Kidney epithelial cell (primary cell): ENCODE measurements at regions not wholly inside any gene's neighbourhood (a gene's known extent, or its start where the extent isn't known, plus 50 kb on each side); places are given as distances from the start of the nearest gene placed in this dataset.
A peak's percentile ranks its signal among the peaks of the same experiment; 100 is the strongest.

Experiments used
- DNase-seq: peaks from one replicate; pipeline ENCODE4 v3.0.0-alpha.2; 2010; ENCODE audit warnings: low read depth
- H3K27me3 ChIP-seq: 2 replicates; pipeline ENCODE4 v1.6.0; 2011; ENCODE audit warnings: low read length; ENCODE audit not compliant: control insufficient read depth, insufficient read depth
- H3K36me3 ChIP-seq: 2 replicates; pipeline ENCODE4 v1.5.1; 2011; ENCODE audit warnings: low read length; ENCODE audit not compliant: control insufficient read depth, insufficient read depth
- H3K4me3 ChIP-seq: 2 replicates; pipeline ENCODE4 v1.5.1; 2011; ENCODE audit warnings: low read depth, mild to moderate bottlenecking, control low read depth, low read length
- TF ChIP-seq, protein P1 (sequence below): IDR thresholded peaks from 2 replicates; pipeline ENCODE4 v1.5.1; 2011; ENCODE audit warnings: mild to moderate bottlenecking, moderate library complexity, low read length, control low read depth, inconsistent platforms; ENCODE audit not compliant: insufficient read depth, poor library complexity, severe bottlenecking

DNA sequence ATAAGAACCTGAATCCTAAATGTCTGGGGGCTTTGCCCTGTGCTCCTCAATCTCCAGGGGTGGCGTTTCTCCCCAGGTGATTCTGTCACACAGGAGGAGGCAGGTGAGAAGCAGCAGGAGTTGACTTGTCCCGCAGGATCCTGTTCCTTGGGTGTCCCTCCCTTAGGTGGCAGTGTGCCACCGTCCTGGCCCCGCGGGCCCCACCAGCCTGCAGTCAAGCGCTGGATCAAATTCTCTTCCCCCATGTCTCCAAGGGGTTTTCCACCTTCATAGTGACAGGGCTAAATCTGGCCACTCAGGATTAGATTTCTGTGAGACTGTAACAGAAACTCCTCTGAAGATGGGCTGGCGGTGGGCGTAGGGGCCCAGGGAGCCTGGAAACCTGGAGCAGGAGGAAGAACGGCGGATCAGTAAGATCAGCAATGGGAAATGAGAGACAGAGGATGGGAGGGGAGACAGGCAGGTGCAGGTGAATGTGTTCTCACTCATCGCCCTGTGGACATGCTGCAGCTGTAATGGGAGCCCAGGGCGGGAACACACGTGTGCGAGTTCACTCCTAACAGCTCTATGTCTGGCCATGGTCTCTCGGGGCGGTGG is 329.2 kb upstream of the COBL start:
- TF ChIP-seq, protein P1, sequence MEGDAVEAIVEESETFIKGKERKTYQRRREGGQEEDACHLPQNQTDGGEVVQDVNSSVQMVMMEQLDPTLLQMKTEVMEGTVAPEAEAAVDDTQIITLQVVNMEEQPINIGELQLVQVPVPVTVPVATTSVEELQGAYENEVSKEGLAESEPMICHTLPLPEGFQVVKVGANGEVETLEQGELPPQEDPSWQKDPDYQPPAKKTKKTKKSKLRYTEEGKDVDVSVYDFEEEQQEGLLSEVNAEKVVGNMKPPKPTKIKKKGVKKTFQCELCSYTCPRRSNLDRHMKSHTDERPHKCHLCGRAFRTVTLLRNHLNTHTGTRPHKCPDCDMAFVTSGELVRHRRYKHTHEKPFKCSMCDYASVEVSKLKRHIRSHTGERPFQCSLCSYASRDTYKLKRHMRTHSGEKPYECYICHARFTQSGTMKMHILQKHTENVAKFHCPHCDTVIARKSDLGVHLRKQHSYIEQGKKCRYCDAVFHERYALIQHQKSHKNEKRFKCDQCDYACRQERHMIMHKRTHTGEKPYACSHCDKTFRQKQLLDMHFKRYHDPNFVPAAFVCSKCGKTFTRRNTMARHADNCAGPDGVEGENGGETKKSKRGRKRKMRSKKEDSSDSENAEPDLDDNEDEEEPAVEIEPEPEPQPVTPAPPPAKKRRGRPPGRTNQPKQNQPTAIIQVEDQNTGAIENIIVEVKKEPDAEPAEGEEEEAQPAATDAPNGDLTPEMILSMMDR, result peak; percentile 4
- Histone ChIP-seq H3K4me3 (no peak overlapping the region), H3K27me3 (no peaks in the 10 kb centered on the region), H3K36me3 (no peaks in the 10 kb centered on the region)
- no peak for DNase-seq

DNA sequence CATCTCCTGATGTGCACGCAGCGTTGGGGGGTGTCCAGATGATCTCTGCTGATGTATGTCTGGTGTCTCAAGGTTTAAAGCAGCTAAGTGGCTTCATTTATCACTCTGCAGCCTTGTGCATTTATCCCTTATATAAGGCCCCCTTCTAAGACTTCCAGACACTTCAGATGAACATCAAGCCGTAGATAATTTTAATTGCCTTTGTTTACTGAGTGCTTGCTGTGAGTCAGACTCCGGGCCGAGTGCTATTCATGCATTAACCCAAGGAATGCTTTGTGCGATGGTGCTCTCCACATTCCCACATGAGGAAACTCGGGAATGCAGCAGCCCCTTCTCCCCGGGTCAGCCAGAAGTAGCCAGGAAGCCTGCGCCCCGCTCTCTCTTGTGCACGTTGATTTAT is 328.6 kb upstream of the COBL start:
- no peak overlapping the region for H3K4me3 ChIP-seq
- no peaks in the 10 kb centered on the region for H3K36me3 ChIP-seq
- TF ChIP-seq, protein P1, result no peak
- DNase-seq, result no peak
- H3K27me3 ChIP-seq, result no peaks in the 10 kb centered on the region

DNA sequence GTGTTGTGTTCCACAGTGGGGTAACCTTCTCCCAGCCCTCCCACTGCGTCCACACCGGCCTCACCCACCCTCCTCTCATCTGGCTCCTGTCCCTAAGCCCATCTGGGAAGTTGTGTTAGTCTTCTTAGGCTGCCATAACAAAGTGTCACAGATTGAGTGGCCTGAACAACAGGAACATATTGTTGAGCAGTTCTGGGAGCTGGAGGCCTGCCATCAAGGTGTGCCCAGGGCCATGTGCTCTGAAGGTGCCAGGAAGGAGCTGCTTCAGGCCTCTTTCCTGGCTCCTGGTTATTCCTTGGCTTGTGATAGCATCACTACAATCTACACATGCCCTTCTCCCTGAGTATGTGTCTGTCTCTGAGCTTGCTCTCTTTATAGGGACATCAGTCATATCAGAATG is 327.6 kb upstream of the COBL start:
- DNase-seq, result no peak
- Histone ChIP-seq H3K4me3 (no peak overlapping the region), H3K36me3 (no peaks in the 10 kb centered on the region), H3K27me3 (no peaks in the 10 kb centered on the region)
- TF ChIP-seq, protein P1, result no peak

DNA sequence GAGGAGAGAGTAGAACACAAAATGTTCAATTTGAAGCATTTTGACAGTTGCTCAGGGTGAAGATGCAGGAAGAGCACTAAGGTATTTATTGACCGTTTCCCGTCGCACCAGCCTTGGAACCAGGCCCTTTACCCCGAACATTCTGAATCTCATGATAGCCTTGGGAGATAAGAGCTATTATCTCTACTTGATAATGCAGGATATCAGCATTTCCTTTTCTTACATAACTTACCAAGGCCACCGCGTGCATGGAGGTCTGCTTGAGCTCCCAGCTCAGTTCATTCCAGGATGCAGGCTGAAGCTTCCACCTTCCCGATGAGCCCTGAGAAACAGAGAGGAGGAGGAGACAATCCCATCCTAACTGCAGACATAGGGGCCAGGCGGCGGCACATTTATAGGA is 324.2 kb upstream of the COBL start:
- no peaks in the 10 kb centered on the region for H3K36me3 ChIP-seq
- no peak overlapping the region for H3K4me3 ChIP-seq
- TF ChIP-seq, protein P1, result no peak
- no peaks in the 10 kb centered on the region for H3K27me3 ChIP-seq
- no peak for DNase-seq

DNA sequence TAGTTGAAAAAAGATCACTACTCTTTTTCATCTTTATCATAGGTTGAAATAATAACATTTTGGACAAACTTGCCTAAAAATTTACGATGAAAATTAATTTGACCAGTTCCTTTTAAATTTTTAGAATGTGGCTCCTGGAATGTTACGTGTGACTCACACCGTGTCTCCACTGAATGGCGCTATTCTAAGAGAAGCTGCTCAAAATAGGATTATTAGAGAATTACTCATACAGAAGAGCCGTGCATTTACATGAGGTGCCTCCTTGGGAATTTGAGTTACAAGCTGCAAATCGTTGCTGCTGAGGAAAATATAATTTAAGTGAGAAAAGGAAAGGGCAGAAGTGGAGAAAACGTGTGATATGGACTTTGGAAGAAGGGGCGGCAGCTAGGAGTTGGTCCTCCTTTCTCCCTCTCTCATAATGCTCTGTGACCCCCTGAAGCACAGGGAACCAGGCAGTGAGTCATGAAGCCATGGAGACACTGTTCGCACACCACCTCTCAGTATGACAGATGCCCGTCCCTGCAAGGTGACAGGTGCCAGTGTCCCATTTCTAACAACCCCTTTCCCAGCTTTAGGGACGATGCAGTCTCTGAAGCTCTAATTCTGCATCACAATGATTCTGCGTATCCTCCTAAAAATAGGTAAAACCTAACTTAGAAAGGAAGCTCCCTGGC is 323.2 kb upstream of the COBL start:
- TF ChIP-seq, protein P1, result no peak
- H3K36me3 ChIP-seq, result no peaks in the 10 kb centered on the region
- H3K27me3 ChIP-seq, result no peaks in the 10 kb centered on the region
- H3K4me3 ChIP-seq, result no peak overlapping the region
- DNase-seq, result no peak

DNA sequence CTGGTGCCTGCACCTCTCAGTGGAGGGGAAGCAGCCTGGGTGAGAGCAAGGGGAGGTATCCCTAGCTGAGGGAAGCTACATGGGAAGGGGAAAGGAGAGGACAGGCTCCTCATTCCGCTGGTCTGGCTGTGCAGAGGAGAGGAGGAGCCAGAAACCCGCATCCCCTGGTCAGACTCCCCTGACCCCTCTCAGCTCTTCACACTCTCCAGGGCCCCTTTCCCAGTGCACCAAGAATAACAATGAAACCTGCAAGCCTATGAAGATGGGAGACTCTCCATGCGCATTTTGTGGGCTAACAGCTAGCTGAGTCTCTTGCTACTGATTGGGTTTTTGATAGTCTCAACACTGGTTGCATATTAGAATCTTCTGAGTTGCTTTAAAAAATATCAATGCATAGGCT is 319.9 kb upstream of the COBL start:
- Histone ChIP-seq H3K27me3 (no peaks in the 10 kb centered on the region), H3K36me3 (no peaks in the 10 kb centered on the region), H3K4me3 (no peak overlapping the region)
- DNase-seq, result no peak
- TF ChIP-seq, protein P1, result no peak
